CD14-positive monocyte (primary cell): ENCODE measurements at regions not wholly inside any gene's neighbourhood (a gene's known extent, or its start where the extent isn't known, plus 50 kb on each side); places are given as distances from the start of the nearest gene placed in this dataset.
"Not testable (repeated sequence)": the region's sequence is repeated elsewhere in the genome, so short reads cannot be mapped to it uniquely, and the experiment has no call there.

ENCODE experiments used
- DNase-seq, 3 donors: peaks; one replicate each; pipeline ENCODE4 v3.0.0-alpha.2; 2011 to 2022
- H2AFZ ChIP-seq: 2 replicates; pipeline ENCODE4 v1.6.0; 2012; ENCODE audit warnings: mild to moderate bottlenecking, low read depth, low read length, inconsistent platforms; ENCODE audit not compliant: insufficient read depth, poor library complexity, severe bottlenecking
- H3K27ac ChIP-seq, 2 donors: 1 replicate in 1 of 2; 2 replicates in 1 of 2; pipeline ENCODE4 v1.5.1; 2012 to 2013; ENCODE audit warnings: low read length in 2 of 2, control low read depth in 1 of 2, inconsistent platforms in 1 of 2, low read depth in 1 of 2, mild to moderate bottlenecking in 1 of 2
- H3K27me3 ChIP-seq, 2 donors: one replicate each; pipeline versions ENCODE4 v1.6.0 to v1.6.1; 2011 to 2013; ENCODE audit warnings: low read length in 2 of 2; ENCODE audit not compliant: control insufficient read depth in 2 of 2, insufficient read depth in 2 of 2
- H3K36me3 ChIP-seq, 2 donors: replicated peaks in 1 of 2; 1 replicate in 1 of 2; 2 replicates in 1 of 2; pipeline versions ENCODE4 v1.5.1 to v1.6.1; 2012 to 2013; ENCODE audit warnings: low read length in 2 of 2, control low read depth in 1 of 2, inconsistent platforms in 1 of 2, mild to moderate bottlenecking in 1 of 2; ENCODE audit not compliant: insufficient read depth in 2 of 2, control insufficient read depth in 1 of 2
- H3K4me1 ChIP-seq, 2 donors: 1 replicate in 1 of 2; 2 replicates in 1 of 2; pipeline versions ENCODE4 v1.5.1 to v1.6.1; 2012 to 2013; ENCODE audit warnings: low read length in 2 of 2, control low read depth in 1 of 2, inconsistent platforms in 1 of 2, mild to moderate bottlenecking in 1 of 2, moderate library complexity in 1 of 2; ENCODE audit not compliant: insufficient read depth in 2 of 2, control insufficient read depth in 1 of 2
- H3K4me2 ChIP-seq: replicated peaks from 2 replicates; pipeline ENCODE3; 2012; ENCODE audit warnings: low read length, moderate library complexity, mild to moderate bottlenecking; ENCODE audit not compliant: poor library complexity, severe bottlenecking; ENCODE audit errors: extremely low read depth
- H3K4me3 ChIP-seq, 3 experiments: fragments of 200-600 bp in 1 of 3; sonication (generic) in 1 of 3; replicated peaks in 1 of 3; 1 replicate in 2 of 3; 2 replicates in 1 of 3; pipeline ENCODE4 v1.5.1; 2011 to 2013; ENCODE audit warnings: low read length in 3 of 3, mild to moderate bottlenecking in 3 of 3, control low read depth in 2 of 3, low read depth in 2 of 3, inconsistent platforms in 1 of 3, moderate library complexity in 1 of 3
- H3K79me2 ChIP-seq: 2 replicates; pipeline ENCODE4 v1.6.0; 2012; ENCODE audit warnings: mild to moderate bottlenecking, control low read depth, inconsistent platforms, low read length, moderate library complexity; ENCODE audit not compliant: insufficient read depth
- H3K9ac ChIP-seq: 2 replicates; pipeline ENCODE4 v1.6.0; 2017; ENCODE audit warnings: low read length, mild to moderate bottlenecking; ENCODE audit not compliant: insufficient read depth, poor library complexity, severe bottlenecking
- H3K9me3 ChIP-seq, 2 donors: replicated peaks in 1 of 2; 1 replicate in 1 of 2; 2 replicates in 1 of 2; pipeline versions ENCODE4 v1.5.1 to v1.6.1; 2012 to 2013; ENCODE audit warnings: low read length in 2 of 2, control low read depth in 1 of 2; ENCODE audit not compliant: control insufficient read depth in 1 of 2, insufficient read depth in 1 of 2
- H4K20me1 ChIP-seq: 2 replicates; pipeline ENCODE4 v1.6.0; 2012; ENCODE audit warnings: mild to moderate bottlenecking, low read length, control low read depth, moderate library complexity; ENCODE audit not compliant: insufficient read depth
- H3K27ac Mint-ChIP-seq, 7 donors: one replicate each; pipeline ENCODE4 v1.8.0; 2020; ENCODE audit warnings: mild to moderate bottlenecking in 7 of 7, mixed read lengths in 7 of 7, moderate library complexity in 6 of 7, inconsistent platforms in 2 of 7
- H3K27me3 Mint-ChIP-seq, 3 donors: one replicate each; pipeline ENCODE4 v1.8.0; 2021 to 2022; ENCODE audit warnings: low read depth in 3 of 3, mild to moderate bottlenecking in 3 of 3, mixed read lengths in 3 of 3, moderate library complexity in 3 of 3, inconsistent platforms in 1 of 3
- H3K36me3 Mint-ChIP-seq, 2 donors: one replicate each; pipeline ENCODE4 v1.8.0; 2020; ENCODE audit warnings: mixed read lengths in 2 of 2, inconsistent platforms in 1 of 2, mild to moderate bottlenecking in 1 of 2
- H3K4me1 Mint-ChIP-seq: one replicate; pipeline ENCODE4 v1.8.0; 2020; ENCODE audit warnings: mild to moderate bottlenecking, mixed read lengths
- H3K4me3 Mint-ChIP-seq, 2 donors: one replicate each; pipeline ENCODE4 v1.8.0; 2020; ENCODE audit warnings: mild to moderate bottlenecking in 2 of 2, mixed read lengths in 2 of 2, moderate library complexity in 1 of 2
- H3K9me3 Mint-ChIP-seq, 7 donors: one replicate each; pipeline ENCODE4 v1.8.0; 2020 to 2022; ENCODE audit warnings: mixed read lengths in 7 of 7, mild to moderate bottlenecking in 6 of 7, moderate library complexity in 6 of 7, inconsistent platforms in 2 of 7
- CTCF ChIP-seq: fragments of 200-600 bp; IDR thresholded peaks from one replicate; pipeline ENCODE4 v1.8.0; 2022; ENCODE audit warnings: antibody characterized with exemption, mild to moderate bottlenecking
- WGBS: methylation state at CpG from one replicate; pipeline ENCODE4 v1.1.5; 2013; ENCODE audit warnings: missing lambda C conversion rate; ENCODE audit not compliant: insufficient coverage; 5-methylcytosine and 5-hydroxymethylcytosine counted together
- intact Hi-C, 2 donors: fragments of 100-400 bp; cut with micrococcal nuclease; formaldehyde crosslinking; loops; one replicate each; pipeline versions ENCODE4 v1.15.0 to v1.15.1; 2023

- Mint-ChIP-seq H3K27ac (no peak overlapping the region), H3K36me3 (no peaks in the 10 kb centered on the region), H3K9me3 (peaks cover 0 to 7% (median 1%) of the 10 kb centered on the region in 7 donors), H3K4me3 (no peak overlapping the region), H3K27me3 (peaks cover 0 to 2% (median 0%) of the 10 kb centered on the region in 3 donors), H3K4me1 (no peaks in the 10 kb centered on the region)
- Histone ChIP-seq H3K4me1 (no peaks in the 10 kb centered on the region), H2AFZ (no peak overlapping the region), H3K27me3 (no peaks in the 10 kb centered on the region), H3K4me3 (no peak overlapping the region), H3K4me2 (no peak overlapping the region), H3K36me3 (no peaks in the 10 kb centered on the region), H4K20me1 (no peaks in the 10 kb centered on the region), H3K9me3 (no peaks in the 10 kb centered on the region), H3K27ac (no peak overlapping the region), H3K79me2 (no peaks in the 10 kb centered on the region), H3K9ac (no peak overlapping the region)
- intact Hi-C loops: no loop called here
- no peak for TF ChIP-seq CTCF
- no CpG with 5 or more reads among the region's 6 CpGs for WGBS
- no peak for DNase-seq
These were observed 261.8 kb downstream of the GATA3 start for GRCh38 chr10:8316284-8316683.

- H3K4me3 ChIP-seq, H3K9ac ChIP-seq, H3K27ac Mint-ChIP-seq, H2AFZ ChIP-seq, intact Hi-C loops, H3K36me3 ChIP-seq, H3K4me2 ChIP-seq, H3K4me1 ChIP-seq, H3K36me3 Mint-ChIP-seq, H3K27ac ChIP-seq, H3K9me3 ChIP-seq, H4K20me1 ChIP-seq, H3K27me3 ChIP-seq, H3K27me3 Mint-ChIP-seq, H3K79me2 ChIP-seq, H3K9me3 Mint-ChIP-seq, H3K4me3 Mint-ChIP-seq, DNase-seq, H3K4me1 Mint-ChIP-seq: not testable (repeated sequence)
- no CpG with 5 or more reads among the region's 3 CpGs for WGBS
These were observed 263.9 kb downstream of the GATA3 start for GRCh38 chr10:8318429-8318828.
